SU-DHL-6 (cell line): ENCODE measurements at regions not wholly inside any gene's neighbourhood (a gene's known extent, or its start where the extent isn't known, plus 50 kb on each side); places are given as distances from the start of the nearest gene placed in this dataset.

Source experiments
- H2AFZ ChIP-seq: fragments of 200-600 bp; sonication (generic); 2 replicates; pipeline ENCODE4 v1.6.1; 2014; ENCODE audit warnings: low read depth, mild to moderate bottlenecking, moderate library complexity, mixed read lengths, antibody characterized with exemption, low read length; ENCODE audit not compliant: severe bottlenecking
- H3F3A ChIP-seq: fragments of 200-600 bp; shearing (Covaris generic); 2 replicates; pipeline ENCODE4 v1.6.0; 2016; ENCODE audit warnings: antibody characterized with exemption, mild to moderate bottlenecking; ENCODE audit not compliant: insufficient read depth
- H3K27ac ChIP-seq: fragments of 200-600 bp; sonication (generic); 2 replicates; pipeline ENCODE4 v1.5.1; 2016; ENCODE audit warnings: low read depth, mild to moderate bottlenecking, low read length, moderate library complexity, mixed read lengths
- H3K27me3 ChIP-seq: fragments of 200-600 bp; sonication (generic), shearing (Covaris generic); 2 replicates; pipeline ENCODE4 v1.6.0; 2014; ENCODE audit warnings: mild to moderate bottlenecking, low read length
- H3K36me3 ChIP-seq: fragments of 200-600 bp; sonication (generic); 2 replicates; pipeline ENCODE4 v1.6.1; 2014; ENCODE audit warnings: mild to moderate bottlenecking, low read length, mixed read lengths
- H3K4me2 ChIP-seq: fragments of 300-600, 200-600 bp; shearing (Covaris generic), sonication (generic); 2 replicates; pipeline ENCODE4 v1.6.0; 2014; ENCODE audit warnings: low read length, low read depth, mild to moderate bottlenecking; ENCODE audit not compliant: poor library complexity, severe bottlenecking
- H3K4me3 ChIP-seq: fragments of 200-600 bp; sonication (generic); 2 replicates; pipeline ENCODE4 v1.5.1; 2014; ENCODE audit warnings: antibody characterized with exemption, low read length, mild to moderate bottlenecking, mixed read lengths; ENCODE audit not compliant: insufficient read depth, poor library complexity, severe bottlenecking
- H3K79me2 ChIP-seq: fragments of 200-600 bp; sonication (generic); 2 replicates; pipeline ENCODE4 v1.6.1; 2014; ENCODE audit warnings: mild to moderate bottlenecking, low read length, moderate library complexity; ENCODE audit not compliant: insufficient read depth
- H3K9ac ChIP-seq: fragments of 200-600 bp; sonication (generic); 2 replicates; pipeline ENCODE4 v1.7.0; 2014; ENCODE audit warnings: mild to moderate bottlenecking, low read length
- H3K9me2 ChIP-seq: fragments of 200-600 bp; sonication (generic); replicated peaks from 2 replicates; pipeline ENCODE4 v1.6.1; 2014; ENCODE audit warnings: low read length; ENCODE audit not compliant: insufficient read depth
- H3K9me3 ChIP-seq: fragments of 200-600 bp; sonication (generic); 2 replicates; pipeline ENCODE4 v1.6.1; 2014; ENCODE audit warnings: low read length, mixed read lengths; ENCODE audit not compliant: insufficient read depth
- H4K20me1 ChIP-seq: fragments of 200-600 bp; sonication (generic); 2 replicates; pipeline ENCODE4 v1.6.1; 2014; ENCODE audit warnings: low read depth, mild to moderate bottlenecking, antibody characterized with exemption, low read length, moderate library complexity, mixed read lengths
- CTCF ChIP-seq: fragments of 200-600 bp; sonication (generic); IDR thresholded peaks from one replicate; pipeline ENCODE4 v1.5.1; 2017; ENCODE audit warnings: antibody characterized with exemption, mild to moderate bottlenecking, low read length, moderate library complexity; ENCODE audit not compliant: insufficient read depth, poor library complexity, severe bottlenecking
- EZH2phosphoT487 ChIP-seq: fragments of 200-600 bp; sonication (generic), shearing (Covaris generic); conservative IDR thresholded peaks from 2 replicates; pipeline ENCODE4 v1.6.1; 2018; ENCODE audit warnings: mild to moderate bottlenecking, antibody characterized with exemption, low read length, moderate library complexity, mixed read lengths

GRCh38 chr15:94665676-94666441, 434.5 kb downstream of the MCTP2 start:
- Histone ChIP-seq H3K27me3 (no peaks in the 10 kb centered on the region), H3K27ac (no peak overlapping the region), H4K20me1 (no peaks in the 10 kb centered on the region), H2AFZ (no peak overlapping the region), H3F3A (no peaks in the 10 kb centered on the region), H3K4me2 (no peak overlapping the region), H3K4me3 (no peak overlapping the region), H3K9ac (no peak overlapping the region), H3K36me3 (no peaks in the 10 kb centered on the region), H3K9me2 (no peaks in the 10 kb centered on the region), H3K79me2 (no peaks in the 10 kb centered on the region), H3K9me3 (no peaks in the 10 kb centered on the region)
- no peak for TF ChIP-seq EZH2phosphoT487
- TF ChIP-seq CTCF: no peak

- H2AFZ ChIP-seq: no peak overlapping the region
- no peak overlapping the region for H3K9ac ChIP-seq
- no peaks in the 10 kb centered on the region for H3K9me3 ChIP-seq
- no peak overlapping the region for H3K4me3 ChIP-seq
- no peaks in the 10 kb centered on the region for H3K36me3 ChIP-seq
- no peaks in the 10 kb centered on the region for H3F3A ChIP-seq
- H4K20me1 ChIP-seq: no peaks in the 10 kb centered on the region
- no peaks in the 10 kb centered on the region for H3K27me3 ChIP-seq
- no peak overlapping the region for H3K27ac ChIP-seq
- no peaks in the 10 kb centered on the region for H3K79me2 ChIP-seq
- H3K4me2 ChIP-seq: no peak overlapping the region
- TF ChIP-seq CTCF: no peak
- no peak for TF ChIP-seq EZH2phosphoT487
- no peaks in the 10 kb centered on the region for H3K9me2 ChIP-seq
Measured at GRCh38 chr15:94666553-94666952, 435.2 kb downstream of the MCTP2 start.

GRCh38 chr15:94667109-94667508, 435.7 kb downstream of the MCTP2 start:
- Histone ChIP-seq H4K20me1 (no peaks in the 10 kb centered on the region), H3K27me3 (no peaks in the 10 kb centered on the region), H3K9me2 (no peaks in the 10 kb centered on the region), H3K36me3 (no peaks in the 10 kb centered on the region), H3K27ac (no peak overlapping the region), H2AFZ (no peak overlapping the region), H3K9ac (no peak overlapping the region), H3K4me2 (no peak overlapping the region), H3K79me2 (no peaks in the 10 kb centered on the region), H3K9me3 (no peaks in the 10 kb centered on the region), H3K4me3 (no peak overlapping the region), H3F3A (no peaks in the 10 kb centered on the region)
- TF ChIP-seq CTCF (no peak), EZH2phosphoT487 (no peak)
